Daoy (cell line): ENCODE measurements at regions not wholly inside any gene's neighbourhood (a gene's known extent, or its start where the extent isn't known, plus 50 kb on each side); places are given as distances from the start of the nearest gene placed in this dataset.

Experiments
- DNase-seq: peaks from one replicate; pipeline ENCODE4 v3.0.0-alpha.2; 2015; ENCODE audit warnings: low read depth

GRCh38 chr20:22466447-22467171 is 117.8 kb downstream of the FOXA2 start:
- no peak for DNase-seq

DNA sequence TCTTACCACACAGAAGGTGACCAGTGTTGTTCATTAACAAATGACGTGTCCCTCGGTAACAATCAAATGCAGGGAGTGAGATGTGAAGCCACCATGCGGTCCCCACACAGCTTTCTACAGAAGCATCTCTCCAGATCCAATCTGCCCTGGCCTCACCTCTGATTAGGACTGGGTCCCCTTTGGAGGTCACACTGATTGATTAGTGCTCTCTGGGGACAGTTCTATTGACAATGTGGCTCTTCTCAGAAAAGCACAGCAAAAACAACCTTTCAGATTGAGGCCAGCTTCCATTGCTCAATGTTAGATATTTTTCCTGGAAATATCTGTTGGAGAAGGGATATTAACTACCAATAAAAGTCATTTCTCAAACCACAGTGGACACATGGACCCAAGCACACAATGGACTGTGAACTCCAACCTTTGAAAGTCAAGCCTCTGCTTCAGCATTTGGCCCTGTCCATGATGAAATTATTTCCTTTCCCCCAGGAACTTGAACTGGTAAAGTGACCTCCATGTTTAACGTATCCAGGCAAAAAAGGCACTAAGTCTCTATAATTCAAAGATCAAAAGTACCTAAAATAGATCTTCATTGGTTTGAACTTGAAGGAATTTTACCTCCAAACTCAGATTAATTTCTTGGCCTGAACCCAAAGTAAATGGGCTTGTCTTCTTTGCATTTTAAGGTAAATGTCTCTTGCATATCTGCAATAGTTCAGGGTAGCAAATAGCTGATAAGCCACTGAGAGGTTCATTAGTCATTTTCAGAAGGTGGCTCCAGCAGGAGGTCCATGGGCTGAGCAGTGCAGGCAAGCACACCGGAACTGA is 118.5 kb downstream of the FOXA2 start:
- DNase-seq: no peak

GRCh38 chr20:22464312-22465003 is 119.9 kb downstream of the FOXA2 start:
- DNase-seq: no peak

- peak; percentile 7 for DNase-seq
Observed at GRCh38 chr20:22462975-22463914, 121.1 kb downstream of the FOXA2 start.

GRCh38 chr20:22460803-22461202 is 123.6 kb downstream of the FOXA2 start:
- no peak for DNase-seq

- DNase-seq: no peak
Observed at GRCh38 chr20:22460231-22460630, 124.1 kb downstream of the FOXA2 start.

DNA sequence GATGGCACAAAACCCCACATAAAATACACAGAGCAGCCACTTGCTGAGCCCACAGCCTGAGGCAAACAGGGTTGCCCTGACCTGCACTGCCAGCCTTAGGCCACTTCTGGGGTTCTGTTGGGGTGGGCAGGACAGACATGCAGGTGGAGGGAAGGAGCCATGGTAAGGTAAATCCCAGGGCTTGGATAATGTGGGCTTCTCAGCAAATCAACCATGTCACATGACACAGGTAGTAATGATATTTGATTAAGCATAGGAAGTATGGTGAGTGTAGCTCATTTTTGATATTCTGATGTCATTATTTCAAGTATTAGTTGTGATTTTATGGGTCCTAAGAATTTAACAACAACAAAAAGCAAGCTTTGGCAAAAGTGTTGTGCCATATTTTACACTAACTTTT is 124.6 kb downstream of the FOXA2 start:
- no peak for DNase-seq

- no peak for DNase-seq
Observed at GRCh38 chr20:22456109-22456508, 128.3 kb downstream of the FOXA2 start.

GRCh38 chr20:22455259-22455658 is 129.1 kb downstream of the FOXA2 start:
- no peak for DNase-seq

DNA sequence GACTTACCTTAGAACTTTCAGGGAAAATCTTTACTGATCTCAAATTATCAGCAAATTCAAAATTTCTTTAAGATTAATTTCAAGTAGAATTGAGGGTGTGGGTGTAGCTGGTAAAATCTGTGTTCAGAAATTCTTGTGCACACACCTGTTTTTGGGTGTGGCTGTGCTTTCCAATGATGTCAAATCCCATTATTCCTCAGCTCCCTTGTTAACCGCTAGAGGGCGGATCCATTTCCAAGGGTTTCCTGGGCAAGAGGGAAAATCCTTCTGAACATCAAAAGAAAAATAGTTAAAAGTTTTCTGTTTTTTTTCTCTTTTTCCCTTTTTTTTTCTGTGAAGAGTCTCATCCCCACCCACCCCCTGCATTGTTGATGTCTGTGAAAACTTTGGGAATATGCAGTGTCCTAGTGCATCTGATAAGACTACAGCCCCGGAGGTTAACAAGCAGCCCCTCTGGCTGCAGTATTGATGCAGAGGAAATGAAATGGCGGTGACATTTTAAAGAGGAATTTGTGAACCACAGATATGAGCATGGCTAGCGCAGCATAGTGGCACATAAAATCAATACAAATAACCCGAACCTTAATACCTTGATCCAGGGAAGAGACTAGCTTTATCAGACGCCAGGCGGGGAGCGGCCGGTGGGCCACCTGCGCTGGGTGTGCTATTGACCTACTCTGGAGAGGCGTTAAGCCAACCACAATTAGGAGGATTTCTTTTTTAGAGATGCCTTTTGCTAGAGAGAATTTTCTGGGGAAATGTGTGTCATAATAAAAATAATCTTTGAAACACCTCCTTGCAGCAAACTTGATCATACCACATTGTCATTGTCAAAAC is 130.9 kb downstream of the FOXA2 start:
- DNase-seq: peak; percentile 17

DNA sequence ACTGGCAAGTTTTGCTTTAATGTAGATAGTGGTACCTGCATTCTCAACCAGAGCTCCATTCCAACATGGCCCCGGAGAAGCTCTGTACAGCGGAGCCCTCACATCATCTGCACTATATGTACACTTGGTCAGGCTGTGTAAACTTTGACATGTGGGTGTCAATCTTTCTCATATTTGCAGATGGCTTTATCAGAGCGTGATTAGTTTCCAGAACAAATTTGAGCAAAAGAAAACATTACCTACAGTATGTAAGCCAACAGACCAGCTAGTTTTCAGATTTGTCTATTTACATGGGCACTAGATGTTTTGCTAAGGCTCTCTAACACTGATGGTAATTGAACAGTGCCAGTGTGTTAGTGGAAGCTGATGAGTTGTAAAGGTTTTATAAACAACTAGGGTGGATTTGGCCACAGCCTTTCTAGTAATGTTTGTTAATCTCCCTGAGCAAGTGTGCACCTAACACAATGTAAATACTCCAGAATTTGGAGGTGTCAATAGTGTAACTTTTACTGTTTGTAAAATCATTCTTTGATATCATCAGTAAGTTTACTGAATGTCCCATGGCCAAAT is 131.8 kb downstream of the FOXA2 start:
- no peak for DNase-seq

- no peak for DNase-seq
Observed at GRCh38 chr20:22450537-22450936, 133.8 kb downstream of the FOXA2 start.

- peak; percentile 6 for DNase-seq
Observed at GRCh38 chr20:22449188-22449973, 135.0 kb downstream of the FOXA2 start.

- no peak for DNase-seq
Observed at GRCh38 chr20:22447447-22447778, 137.0 kb downstream of the FOXA2 start.

- no peak for DNase-seq
Observed at GRCh38 chr20:22446613-22447446, 137.5 kb downstream of the FOXA2 start.

DNA sequence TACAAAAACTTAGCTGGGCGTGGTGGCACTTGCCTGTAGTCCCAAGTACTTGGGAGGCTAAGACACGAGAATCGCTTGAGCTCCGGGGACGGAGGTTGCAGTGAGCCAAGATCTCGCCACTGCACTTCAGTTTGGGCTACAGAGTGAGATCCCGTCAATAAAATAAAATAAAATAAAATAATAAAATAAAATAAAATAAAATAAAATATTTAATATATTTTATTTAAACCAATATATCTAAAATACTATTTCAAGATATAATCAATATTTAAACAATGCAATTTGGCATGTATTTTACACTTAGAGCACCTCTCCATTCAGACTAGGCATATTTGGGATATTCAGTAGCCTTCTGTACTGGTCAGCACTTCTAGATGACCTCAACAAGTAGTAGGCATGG is 142.1 kb downstream of the FOXA2 start:
- DNase-seq: no peak

- DNase-seq: peak; percentile 8
Observed at GRCh38 chr20:22438926-22439325, 145.4 kb downstream of the FOXA2 start.

GRCh38 chr20:22438346-22438745 is 146.0 kb downstream of the FOXA2 start:
- no peak for DNase-seq

- DNase-seq: no peak
Observed at GRCh38 chr20:22437354-22437753, 147.0 kb downstream of the FOXA2 start.
